Mononuclear cell (primary cell): ENCODE measurements at regions not wholly inside any gene's neighbourhood (a gene's known extent, or its start where the extent isn't known, plus 50 kb on each side); places are given as distances from the start of the nearest gene placed in this dataset.

ENCODE experiments used
- H3K27me3 ChIP-seq: 2 replicates; pipeline ENCODE4 v1.6.0; 2011; ENCODE audit warnings: low read length, control low read depth; ENCODE audit not compliant: insufficient read depth
- H3K4me1 ChIP-seq: 2 replicates; pipeline ENCODE4 v1.5.1; 2011; ENCODE audit warnings: mild to moderate bottlenecking, low read length, control low read depth; ENCODE audit not compliant: insufficient read depth
- H3K4me3 ChIP-seq: 2 replicates; pipeline ENCODE4 v1.5.1; 2011; ENCODE audit warnings: mild to moderate bottlenecking, low read length, moderate library complexity
- H3K9me3 ChIP-seq: 2 replicates; pipeline ENCODE4 v1.5.1; 2011; ENCODE audit warnings: low read depth, mild to moderate bottlenecking, control low read depth, low read length

DNA sequence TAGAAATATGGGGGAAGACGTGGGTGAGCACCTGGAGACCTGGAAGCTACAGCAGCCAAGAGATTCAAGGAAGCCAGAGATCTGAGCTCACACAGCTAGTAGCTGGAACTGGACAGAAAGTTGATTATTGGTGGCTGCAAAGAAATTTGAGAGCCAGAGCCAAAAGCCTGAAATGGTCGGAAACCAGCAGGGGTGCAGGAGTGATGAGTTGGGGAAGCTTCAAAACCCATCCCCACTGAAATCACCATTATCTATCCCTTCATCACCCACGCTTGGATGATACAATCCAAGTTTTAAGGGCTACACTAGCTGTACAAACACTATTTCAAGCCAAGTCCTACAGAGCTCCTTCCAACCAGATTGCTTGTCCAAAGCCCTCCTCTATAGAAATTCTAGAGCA, 296.1 kb upstream of the NEBL start:
- H3K9me3 ChIP-seq, result peaks cover 5% of the 10 kb centered on the region
- H3K4me1 ChIP-seq, result no peaks in the 10 kb centered on the region
- H3K27me3 ChIP-seq, result no peaks in the 10 kb centered on the region
- no peak overlapping the region for H3K4me3 ChIP-seq

- no peak overlapping the region for H3K4me3 ChIP-seq
These were observed 294.4 kb upstream of the NEBL start for GRCh38 chr10:21191512-21191911.

GRCh38 chr10:21184984-21185383, 287.9 kb upstream of the NEBL start:
- H3K4me1 ChIP-seq, result no peaks in the 10 kb centered on the region
- no peaks in the 10 kb centered on the region for H3K27me3 ChIP-seq
- no peaks in the 10 kb centered on the region for H3K9me3 ChIP-seq
- H3K4me3 ChIP-seq, result no peak overlapping the region

More at GRCh38 chr10:21191512-21191911, 294.4 kb upstream of the NEBL start:
- H3K27me3 ChIP-seq, result no peaks in the 10 kb centered on the region
- no peaks in the 10 kb centered on the region for H3K9me3 ChIP-seq
- H3K4me1 ChIP-seq, result no peaks in the 10 kb centered on the region

- Histone ChIP-seq H3K4me1 (no peaks in the 10 kb centered on the region), H3K9me3 (no peaks in the 10 kb centered on the region), H3K27me3 (no peaks in the 10 kb centered on the region), H3K4me3 (no peak overlapping the region)
These were observed 287.1 kb upstream of the NEBL start for GRCh38 chr10:21184216-21184615.

- Histone ChIP-seq H3K4me3 (no peak overlapping the region), H3K4me1 (no peaks in the 10 kb centered on the region), H3K9me3 (no peaks in the 10 kb centered on the region), H3K27me3 (no peaks in the 10 kb centered on the region)
These were observed 285.9 kb upstream of the NEBL start for GRCh38 chr10:21183025-21183424.

- no peaks in the 10 kb centered on the region for H3K9me3 ChIP-seq
- no peaks in the 10 kb centered on the region for H3K4me1 ChIP-seq
- peaks cover 7% of the 10 kb centered on the region for H3K27me3 ChIP-seq
- H3K4me3 ChIP-seq, result no peak overlapping the region
These were observed 284.3 kb upstream of the NEBL start for GRCh38 chr10:21181451-21181850.

DNA sequence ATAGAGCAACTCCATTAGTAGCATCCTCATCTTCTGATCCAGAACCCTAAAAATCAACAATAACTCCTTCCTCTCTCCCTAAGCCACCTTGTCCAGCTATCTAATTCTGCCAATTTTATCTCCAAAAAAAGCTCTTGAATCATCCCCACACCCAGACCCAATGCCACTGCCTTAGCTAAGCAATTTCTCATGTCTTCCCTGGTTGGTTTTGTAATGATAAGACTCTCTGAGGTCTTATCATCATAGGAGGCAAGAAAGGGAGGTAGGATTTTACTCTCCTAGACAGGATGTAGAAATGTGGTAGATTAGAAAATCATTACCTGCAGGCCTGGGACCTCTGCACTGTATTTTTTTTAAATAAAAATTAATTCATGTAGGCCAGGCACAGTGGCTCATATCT, 283.5 kb upstream of the NEBL start:
- Histone ChIP-seq H3K27me3 (peaks cover 16% of the 10 kb centered on the region), H3K4me1 (no peaks in the 10 kb centered on the region), H3K4me3 (no peak overlapping the region), H3K9me3 (no peaks in the 10 kb centered on the region)

DNA sequence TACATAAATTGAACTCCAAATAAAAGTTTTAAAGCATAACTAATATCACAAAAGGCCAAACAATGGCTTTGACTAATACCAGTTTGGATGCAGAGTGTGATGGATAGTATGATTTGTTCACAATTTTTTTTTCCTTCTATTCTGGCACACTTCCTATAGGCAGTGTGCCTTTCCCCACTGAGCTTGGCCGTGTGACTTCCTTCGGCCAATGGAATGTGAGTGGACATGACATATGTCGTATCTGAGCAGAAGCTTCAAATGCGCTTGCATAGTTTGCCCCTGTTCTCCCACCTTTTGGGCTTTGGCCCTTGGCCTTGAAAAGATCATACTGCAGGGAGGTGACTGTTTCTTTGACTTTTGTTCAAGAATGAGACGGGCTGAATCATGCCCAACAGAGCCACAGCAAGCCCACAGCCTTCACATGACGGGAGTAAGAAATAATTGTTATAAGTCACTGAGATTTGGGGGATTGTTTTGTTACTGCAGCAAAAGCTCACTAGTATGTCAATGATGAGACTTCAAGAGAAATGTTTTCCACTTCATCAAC, 279.9 kb upstream of the NEBL start:
- Histone ChIP-seq H3K27me3 (peaks cover 38% of the 10 kb centered on the region), H3K9me3 (no peaks in the 10 kb centered on the region), H3K4me1 (no peaks in the 10 kb centered on the region), H3K4me3 (no peak overlapping the region)

GRCh38 chr10:21175797-21176196, 278.7 kb upstream of the NEBL start:
- peaks cover 45% of the 10 kb centered on the region for H3K27me3 ChIP-seq
- H3K4me1 ChIP-seq, result no peaks in the 10 kb centered on the region
- H3K4me3 ChIP-seq, result no peak overlapping the region
- H3K9me3 ChIP-seq, result no peaks in the 10 kb centered on the region

DNA sequence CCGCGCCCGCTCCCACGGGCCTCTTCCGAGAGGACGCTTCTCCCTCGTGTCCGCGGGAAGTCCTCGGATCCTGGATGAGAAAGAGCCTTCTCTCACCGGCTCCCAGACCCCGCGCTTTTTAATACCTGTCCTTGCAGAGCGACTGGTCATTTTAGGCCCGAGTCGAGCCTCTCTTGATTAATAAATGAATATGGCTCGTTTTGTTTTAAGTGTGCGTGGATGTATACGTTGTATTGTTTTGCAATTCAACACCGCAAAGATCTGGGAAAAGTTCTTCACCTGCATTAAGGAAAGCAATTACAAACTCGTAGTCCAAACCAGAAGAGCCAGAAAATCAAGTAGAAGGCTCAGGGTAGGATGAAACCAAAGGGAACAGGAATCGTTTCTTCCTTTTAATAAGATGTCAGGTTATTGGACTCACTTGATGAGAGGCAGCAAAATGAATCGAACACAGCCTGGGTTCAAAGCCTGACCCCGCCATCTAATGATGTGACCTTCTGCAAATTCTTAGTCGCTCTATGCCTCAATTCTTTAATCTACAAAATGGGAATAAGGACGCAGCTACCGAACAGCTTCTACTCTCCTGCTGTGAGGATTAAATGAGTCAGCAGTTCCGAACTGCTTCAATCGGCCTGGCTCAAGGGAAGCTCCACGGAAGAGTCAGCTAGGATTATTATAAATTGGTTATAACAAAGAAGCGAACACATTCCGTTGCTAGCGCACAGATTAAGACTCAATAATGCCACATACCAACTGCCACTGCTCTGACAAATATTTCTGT, 277.8 kb upstream of the NEBL start:
- H3K4me3 ChIP-seq, result no peak overlapping the region

DNA sequence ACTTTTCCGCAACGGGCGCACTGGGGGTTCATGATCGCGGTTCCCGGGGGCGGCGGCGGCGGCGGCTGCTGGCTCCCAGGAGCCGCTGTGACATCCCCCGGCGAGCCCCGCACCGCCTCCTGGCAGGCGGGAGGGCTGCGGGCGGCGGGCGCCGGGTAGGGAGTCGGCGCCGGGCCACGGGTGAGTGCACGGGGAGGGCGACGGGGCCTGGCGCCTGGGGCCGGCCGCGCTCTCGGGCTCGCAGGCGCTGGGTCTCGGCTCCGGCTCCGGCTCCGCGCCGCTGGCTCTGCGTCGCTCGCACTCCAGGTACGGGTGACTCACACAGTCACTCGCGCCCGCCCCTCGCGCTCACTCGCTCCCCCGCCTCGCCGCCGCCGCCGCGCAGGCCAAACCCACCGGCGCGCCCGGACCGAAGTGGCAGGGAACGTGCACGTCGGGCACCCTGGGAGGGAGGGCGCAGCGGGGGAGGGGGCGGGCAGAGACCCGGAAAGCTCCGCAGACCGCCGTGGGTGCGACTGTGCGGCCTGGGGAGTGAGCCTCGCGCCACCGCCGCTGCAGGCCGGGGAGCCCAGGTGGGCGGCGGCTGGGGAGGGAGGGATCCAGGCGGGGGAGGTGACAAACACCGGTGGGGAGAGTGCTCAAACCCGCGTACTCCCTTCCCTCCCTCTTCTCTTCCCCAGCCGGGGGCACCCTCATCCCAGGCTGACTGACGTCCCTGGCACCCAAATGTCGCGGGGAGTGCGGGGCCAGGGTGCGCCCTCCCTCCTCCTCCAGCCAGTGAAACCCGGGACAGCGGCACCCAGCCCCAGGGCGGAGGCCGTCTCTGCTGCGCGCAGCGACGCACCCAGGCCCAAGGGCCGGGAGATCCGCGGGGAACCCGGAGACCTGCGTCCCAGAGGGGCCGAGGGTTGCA, 276.9 kb upstream of the NEBL start:
- Histone ChIP-seq H3K4me3 (peak overlapping the region; percentile 13), H3K4me1 (no peaks in the 10 kb centered on the region), H3K27me3 (peaks cover 49% of the 10 kb centered on the region), H3K9me3 (no peaks in the 10 kb centered on the region)

More for the DNA sequence above, 277.8 kb upstream of the NEBL start:
- Histone ChIP-seq H3K9me3 (no peaks in the 10 kb centered on the region), H3K4me1 (no peaks in the 10 kb centered on the region), H3K27me3 (peaks cover 49% of the 10 kb centered on the region)

- no peaks in the 10 kb centered on the region for H3K4me1 ChIP-seq
- H3K4me3 ChIP-seq, result peak overlapping the region; percentile 13
- H3K27me3 ChIP-seq, result peaks cover 49% of the 10 kb centered on the region
- no peaks in the 10 kb centered on the region for H3K9me3 ChIP-seq
These were observed 276.1 kb upstream of the NEBL start for GRCh38 chr10:21172930-21173801.

DNA sequence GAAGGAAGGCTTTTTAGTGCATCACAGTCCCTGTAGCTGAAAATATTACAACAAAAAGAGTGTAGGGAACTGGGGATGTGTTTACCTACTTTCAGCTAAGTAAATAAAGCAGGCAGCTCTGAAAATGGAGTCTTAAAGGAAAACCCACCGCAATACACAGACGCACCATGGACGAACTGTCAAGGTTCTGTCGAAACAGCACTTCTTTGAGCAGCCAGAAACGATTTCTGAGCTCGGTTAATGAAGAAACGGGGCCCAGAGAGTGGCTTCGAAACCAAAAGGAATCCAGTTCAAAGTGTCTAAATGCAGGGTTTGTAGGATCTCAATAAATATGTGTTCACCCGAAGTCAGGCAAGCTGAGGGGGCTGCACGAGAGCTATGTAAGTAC, 275.4 kb upstream of the NEBL start:
- H3K27me3 ChIP-seq, result peaks cover 49% of the 10 kb centered on the region
- no peak overlapping the region for H3K4me3 ChIP-seq
- H3K4me1 ChIP-seq, result no peaks in the 10 kb centered on the region
- no peaks in the 10 kb centered on the region for H3K9me3 ChIP-seq

GRCh38 chr10:21171936-21172541, 274.9 kb upstream of the NEBL start:
- Histone ChIP-seq H3K9me3 (no peaks in the 10 kb centered on the region), H3K4me3 (no peak overlapping the region), H3K4me1 (no peaks in the 10 kb centered on the region), H3K27me3 (peaks cover 48% of the 10 kb centered on the region)
